HCT116 (cell line): ENCODE measurements at regions not wholly inside any gene's neighbourhood (a gene's known extent, or its start where the extent isn't known, plus 50 kb on each side); places are given as distances from the start of the nearest gene placed in this dataset.

Experiments used
- CBX3 ChIP-seq: IDR thresholded peaks from 2 replicates; pipeline ENCODE4 v1.6.1; 2012; ENCODE audit warnings: low read depth
- CTCF ChIP-seq, 3 experiments: fragments of 200-600 bp in 1 of 3; sonication (generic) in 1 of 3; IDR thresholded peaks in 2 of 3; conservative IDR thresholded peaks in 1 of 3; 2 replicates each; pipeline ENCODE4 v1.5.1; 2012 to 2017; ENCODE audit warnings: low read depth in 2 of 3, low read length in 2 of 3, antibody characterized with exemption in 1 of 3, borderline replicate concordance in 1 of 3, control low read depth in 1 of 3, mild to moderate bottlenecking in 1 of 3, mixed read lengths in 1 of 3, mixed run types in 1 of 3, moderate library complexity in 1 of 3; ENCODE audit not compliant: insufficient read depth in 1 of 3
- ELF1 ChIP-seq: IDR thresholded peaks from 2 replicates; pipeline ENCODE4 v1.6.1; 2012; ENCODE audit warnings: low read depth, borderline replicate concordance
- EZH2phosphoT487 ChIP-seq: fragments of 200-600 bp; IDR thresholded peaks from 2 replicates; pipeline ENCODE4 v1.6.1; 2018; ENCODE audit warnings: antibody characterized with exemption, borderline replicate concordance
- JUND ChIP-seq: IDR thresholded peaks from 2 replicates; pipeline ENCODE4 v1.6.1; 2012
- POLR2A ChIP-seq: IDR thresholded peaks from 2 replicates; pipeline ENCODE4 v1.7.0; 2011; ENCODE audit warnings: borderline replicate concordance; ENCODE audit not compliant: insufficient read depth, insufficient read length; ENCODE audit errors: extremely low read depth
- POLR2AphosphoS5 ChIP-seq: IDR thresholded peaks from 2 replicates; pipeline ENCODE4 v1.6.1; 2011; ENCODE audit warnings: mild to moderate bottlenecking, low read depth, low read length, moderate library complexity
- RAD21 ChIP-seq: IDR thresholded peaks from 2 replicates; pipeline ENCODE4 v1.6.1; 2012; ENCODE audit warnings: low read depth, mild to moderate bottlenecking
- REST ChIP-seq: IDR thresholded peaks from 2 replicates; pipeline ENCODE4 v1.6.1; 2012; ENCODE audit warnings: low read depth
- SRF ChIP-seq: IDR thresholded peaks from 2 replicates; pipeline ENCODE4 v1.6.1; 2012; ENCODE audit warnings: low read depth
- TCF7L2 ChIP-seq: IDR thresholded peaks from 2 replicates; pipeline ENCODE4 v1.7.0; 2011; ENCODE audit warnings: borderline replicate concordance, inconsistent platforms; ENCODE audit not compliant: insufficient read depth, insufficient read length; ENCODE audit errors: extremely low read depth
- YY1 ChIP-seq: IDR thresholded peaks from 2 replicates; pipeline ENCODE4 v1.6.1; 2011; ENCODE audit warnings: low read length, low read depth, moderate library complexity, mild to moderate bottlenecking; ENCODE audit not compliant: insufficient replicate concordance; ENCODE audit errors: extremely low read depth
- ZNF274 ChIP-seq: fragments of 200-500 bp; sonication (Bioruptor generic); IDR thresholded peaks from 2 replicates; pipeline ENCODE4 v1.6.1; 2014; ENCODE audit warnings: mild to moderate bottlenecking, low read depth, low read length, inconsistent platforms

- TF ChIP-seq CTCF (IDR thresholded peaks at IDR 0.05 in 2 of 3, conservative IDR thresholded peaks at IDR 0.05 in 1 of 3; ENCODE audit: borderline replicate concordance in 1 of 3, insufficient read depth in 1 of 3, low read depth in 2 of 3, low read length in 2 of 3) = no peak
- TF ChIP-seq POLR2A = no peak
- TF ChIP-seq ZNF274 = no peak
- no peak for TF ChIP-seq SRF
- no peak for TF ChIP-seq RAD21
- no peak for TF ChIP-seq CBX3
- no peak for TF ChIP-seq ELF1
- no peak for TF ChIP-seq EZH2phosphoT487
- no peak for TF ChIP-seq REST
- TF ChIP-seq POLR2AphosphoS5 = no peak
- TF ChIP-seq TCF7L2 = no peak
- no peak for TF ChIP-seq YY1
- TF ChIP-seq JUND = no peak
Observed at GRCh38 chr12:53807322-53807860, 55.6 kb upstream of the CISTR start.
